ENCODE measurements at regions not wholly inside any gene's neighbourhood (a gene's known extent, or its start where the extent isn't known, plus 50 kb on each side); places are given as distances from the start of the nearest gene placed in this dataset.
A peak's percentile ranks its signal among the peaks of the same experiment; 100 is the strongest.

- no peak for DNase-seq (ENCODE audit: low read depth, low spot score)
- no peak overlapping the region for H3K4me3 ChIP-seq (ENCODE audit: low read depth, low read length)
- in situ Hi-C loops (cut with HindIII; ENCODE audit: low sequenced_read_pairs) = no loop called here
- TF ChIP-seq CTCF (IDR thresholded peaks at IDR 0.05; ENCODE audit: low read depth, low read length) = no peak
Measured at GRCh38 chr6:113610377-113610988, 246.7 kb upstream of the MARCKS start.

GRCh38 chr6:113616701-113617274 lies 240.4 kb upstream of the MARCKS start:
- no peak for TF ChIP-seq CTCF (IDR thresholded peaks at IDR 0.05; ENCODE audit: low read depth, low read length)
- in situ Hi-C loops (cut with HindIII; ENCODE audit: low sequenced_read_pairs) = no loop called here
- no peak for DNase-seq (ENCODE audit: low read depth, low spot score)

GRCh38 chr6:113619077-113619476 lies 238.1 kb upstream of the MARCKS start:
- TF ChIP-seq CTCF (IDR thresholded peaks at IDR 0.05; ENCODE audit: low read depth, low read length) = no peak
- H3K4me3 ChIP-seq (ENCODE audit: low read depth, low read length) = no peak overlapping the region
- in situ Hi-C loops (cut with HindIII; ENCODE audit: low sequenced_read_pairs) = no loop called here
- no peak for DNase-seq (ENCODE audit: low read depth, low spot score)

More at GRCh38 chr6:113616701-113617274, 240.4 kb upstream of the MARCKS start:
- no peak overlapping the region for H3K4me3 ChIP-seq (ENCODE audit: low read depth, low read length)

GRCh38 chr6:113620386-113620785 lies 236.8 kb upstream of the MARCKS start:
- TF ChIP-seq CTCF (IDR thresholded peaks at IDR 0.05; ENCODE audit: low read depth, low read length) = no peak
- DNase-seq (ENCODE audit: low read depth, low spot score) = no peak
- H3K4me3 ChIP-seq (ENCODE audit: low read depth, low read length) = no peak overlapping the region
- in situ Hi-C loops (cut with HindIII; ENCODE audit: low sequenced_read_pairs) = no loop called here

GRCh38 chr6:113622254-113622653 lies 234.9 kb upstream of the MARCKS start:
- in situ Hi-C loops (cut with HindIII; ENCODE audit: low sequenced_read_pairs) = no loop called here
- no peak overlapping the region for H3K4me3 ChIP-seq (ENCODE audit: low read depth, low read length)
- no peak for DNase-seq (ENCODE audit: low read depth, low spot score)
- TF ChIP-seq CTCF (IDR thresholded peaks at IDR 0.05; ENCODE audit: low read depth, low read length) = no peak

GRCh38 chr6:113623129-113623528 lies 234.0 kb upstream of the MARCKS start:
- TF ChIP-seq CTCF (IDR thresholded peaks at IDR 0.05; ENCODE audit: low read depth, low read length) = no peak
- H3K4me3 ChIP-seq (ENCODE audit: low read depth, low read length) = no peak overlapping the region
- in situ Hi-C loops (cut with HindIII; ENCODE audit: low sequenced_read_pairs) = no loop called here
- DNase-seq (ENCODE audit: low read depth, low spot score) = peak; percentile 46

Measured in astrocyte of the spinal cord (primary cell).